ENCODE measurements at regions not wholly inside any gene's neighbourhood (a gene's known extent, or its start where the extent isn't known, plus 50 kb on each side); places are given as distances from the start of the nearest gene placed in this dataset.

DNA sequence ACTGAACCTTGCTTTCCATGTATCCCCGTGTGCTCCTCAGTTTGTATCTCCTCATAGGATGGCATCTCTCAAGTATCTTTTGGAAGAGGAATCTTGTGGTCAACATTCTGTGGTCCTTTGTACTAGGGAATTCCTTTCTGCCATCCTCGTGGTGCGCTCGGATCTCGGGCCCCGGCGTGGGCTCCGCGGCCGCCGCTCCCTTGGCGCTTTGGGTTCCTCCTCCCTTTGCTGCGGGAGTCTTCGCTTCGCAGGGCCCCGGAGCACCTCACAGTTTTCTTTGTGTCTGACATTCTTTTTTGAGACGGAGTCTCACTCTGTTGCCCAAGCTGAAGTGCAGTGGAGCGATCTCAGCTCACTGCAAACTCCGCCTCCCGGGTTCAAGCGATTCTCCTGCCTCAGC lies 264.7 kb downstream of the IRS2 start:
- DNase-seq, result no peak

DNA sequence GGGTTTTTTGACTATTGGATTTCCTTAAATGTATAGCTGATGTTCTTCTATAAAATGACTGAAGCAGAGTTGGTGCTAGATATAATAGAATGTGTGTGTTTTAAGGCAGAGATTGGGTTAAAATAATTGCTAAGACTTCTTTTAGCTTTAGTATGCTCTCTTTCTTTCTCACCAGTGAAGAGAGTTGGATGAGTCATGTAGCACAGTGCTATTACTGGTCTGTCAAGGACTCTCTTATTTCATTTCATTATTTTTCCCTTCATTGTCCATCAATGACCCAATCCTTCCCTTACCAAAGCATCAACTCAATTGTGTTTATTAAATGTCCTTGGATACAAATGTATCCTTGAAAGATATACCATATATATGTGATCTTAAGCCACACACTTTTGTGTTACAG lies 268.9 kb downstream of the IRS2 start:
- DNase-seq, result no peak

DNA sequence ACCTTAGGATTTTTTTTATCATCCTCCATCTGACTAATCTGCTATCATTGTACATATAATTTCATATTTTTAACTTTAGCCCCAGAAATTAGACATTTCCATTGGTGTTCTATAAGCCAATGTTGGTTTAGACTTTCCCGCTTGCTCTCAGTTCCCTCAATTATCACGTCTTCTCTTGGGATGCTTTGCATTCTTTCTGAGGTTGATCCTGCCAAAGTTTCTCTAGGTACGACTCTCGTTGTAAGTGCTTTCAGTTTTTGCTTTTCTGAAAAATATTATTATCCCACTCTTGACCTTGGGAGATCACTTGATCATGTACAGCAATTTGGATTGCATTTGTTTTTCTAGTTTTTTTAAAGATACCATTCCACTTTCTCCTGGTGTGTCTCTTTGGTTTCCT lies 270.2 kb downstream of the IRS2 start:
- no peak for DNase-seq

DNA sequence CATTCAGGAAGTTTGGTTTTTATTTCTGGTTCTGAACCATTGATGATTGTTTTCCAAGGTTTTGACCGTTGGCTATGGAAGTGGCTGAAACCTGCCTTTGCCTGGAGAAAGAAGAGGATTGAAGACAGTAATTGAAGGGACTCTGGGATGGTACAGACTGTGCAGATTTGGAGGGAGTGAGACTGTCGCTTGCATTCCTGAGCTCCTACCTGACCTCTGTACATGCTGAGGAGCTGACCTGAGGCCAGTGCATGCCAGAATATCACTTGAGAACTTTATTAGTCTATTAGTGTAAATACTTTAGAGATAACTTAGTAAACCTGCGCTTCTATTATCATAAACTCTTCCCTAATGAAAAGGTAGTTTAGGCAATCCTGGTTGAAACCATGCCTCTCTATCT lies 276.4 kb downstream of the IRS2 start:
- no peak for DNase-seq

DNA sequence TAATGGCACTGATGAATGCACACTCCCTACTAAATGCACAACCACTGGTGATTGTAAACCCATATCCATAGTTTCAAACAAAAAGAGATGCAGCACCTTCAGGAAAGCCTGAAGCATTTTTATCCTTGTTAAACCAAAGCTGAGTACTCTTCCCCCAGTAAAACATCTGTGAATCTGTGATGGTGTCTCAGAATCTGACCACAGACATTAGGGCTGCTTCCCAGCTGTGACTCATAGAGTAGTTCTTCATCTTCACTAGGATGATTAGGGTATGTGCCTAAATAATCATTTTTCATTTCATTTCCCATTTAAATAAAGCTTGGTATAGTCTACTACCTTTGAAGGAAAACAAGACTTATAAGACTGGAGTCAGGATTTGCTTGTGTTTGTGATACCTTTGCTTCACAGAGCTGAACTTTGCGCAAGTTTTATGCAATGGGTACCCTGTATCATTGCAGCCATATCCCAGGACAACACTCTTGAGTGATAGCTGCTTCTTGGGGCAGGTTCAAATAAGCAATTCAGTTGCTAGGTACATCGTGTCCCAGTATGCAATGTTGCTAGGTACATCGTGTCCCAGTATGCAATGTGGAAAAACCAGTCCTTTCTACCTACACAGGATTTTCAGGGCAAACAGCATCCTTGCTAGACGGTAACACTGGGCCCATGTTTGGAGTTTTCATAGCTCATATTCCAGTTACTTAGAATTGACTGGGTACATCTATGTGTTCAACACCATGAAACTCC lies 277.1 kb downstream of the IRS2 start:
- no peak for DNase-seq

DNA sequence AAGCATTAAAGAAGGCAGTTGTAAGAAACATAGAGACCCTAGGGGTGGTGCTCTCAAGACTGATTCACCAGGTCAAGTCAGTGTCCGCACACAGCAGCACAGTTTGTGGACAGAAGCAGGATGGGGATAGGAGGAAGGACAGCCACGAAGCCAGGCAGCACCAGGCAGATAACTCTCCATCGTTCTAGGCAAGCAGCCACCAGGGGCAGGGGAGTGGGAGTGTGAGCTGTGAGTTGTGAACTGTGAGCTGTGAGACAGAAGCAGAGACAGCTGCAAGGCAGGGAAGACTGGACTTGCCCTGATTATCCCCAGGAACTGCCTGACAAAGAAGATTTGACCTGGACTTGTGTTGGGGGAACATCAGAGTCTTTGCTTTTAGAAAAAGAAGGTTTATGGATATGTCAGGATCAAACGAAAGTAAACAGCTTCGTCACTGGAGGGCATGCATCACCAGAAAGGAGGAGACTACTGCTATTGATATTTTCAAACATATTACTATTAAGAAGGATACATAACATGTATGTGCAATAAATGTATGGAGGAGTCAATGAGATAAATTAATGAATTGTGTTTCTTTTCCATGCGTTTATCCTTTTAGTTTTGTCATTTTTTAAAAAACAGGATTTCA lies 286.1 kb downstream of the IRS2 start:
- peak in 10 of 58 donors; percentile 2 to 44 (median 8) for DNase-seq

DNA sequence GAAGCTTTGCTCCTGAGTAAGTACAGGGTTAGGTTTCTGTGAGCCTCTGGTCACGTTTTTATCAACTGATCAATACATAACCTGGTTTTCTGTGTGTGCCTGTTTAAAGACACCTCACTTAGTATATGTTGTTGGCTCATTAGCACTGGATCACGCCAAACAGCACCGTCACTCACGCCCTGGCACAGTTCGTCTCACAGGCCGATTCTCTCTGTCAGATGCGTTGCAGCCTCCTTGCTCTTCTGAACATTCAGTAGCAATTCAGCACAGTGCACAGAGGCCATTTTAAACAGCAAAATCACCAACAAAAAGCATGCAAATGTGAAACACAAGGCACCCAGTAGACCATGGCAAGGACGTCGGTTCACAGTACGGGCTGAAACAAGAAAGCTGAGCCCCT lies 288.5 kb downstream of the IRS2 start:
- DNase-seq, result no peak

DNA sequence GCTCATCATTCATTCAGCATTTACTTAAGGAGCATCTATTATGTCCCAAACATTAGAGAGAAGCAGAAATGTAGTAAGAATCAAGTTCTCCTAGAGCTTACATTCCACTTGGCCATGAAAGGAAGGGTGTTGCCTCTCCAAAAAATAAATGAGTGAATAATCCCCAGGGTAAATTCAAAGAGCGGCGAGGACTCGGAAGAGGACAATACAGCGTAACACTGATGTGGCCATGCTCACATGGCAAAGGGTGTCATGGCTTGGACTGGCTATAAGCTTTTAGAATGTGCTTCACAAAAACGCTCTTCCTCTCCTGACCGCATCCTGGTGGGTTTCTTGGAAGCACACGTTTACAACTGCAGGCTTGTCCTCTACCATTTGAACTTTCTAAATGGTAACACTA lies 290.2 kb downstream of the IRS2 start:
- no peak for DNase-seq

DNA sequence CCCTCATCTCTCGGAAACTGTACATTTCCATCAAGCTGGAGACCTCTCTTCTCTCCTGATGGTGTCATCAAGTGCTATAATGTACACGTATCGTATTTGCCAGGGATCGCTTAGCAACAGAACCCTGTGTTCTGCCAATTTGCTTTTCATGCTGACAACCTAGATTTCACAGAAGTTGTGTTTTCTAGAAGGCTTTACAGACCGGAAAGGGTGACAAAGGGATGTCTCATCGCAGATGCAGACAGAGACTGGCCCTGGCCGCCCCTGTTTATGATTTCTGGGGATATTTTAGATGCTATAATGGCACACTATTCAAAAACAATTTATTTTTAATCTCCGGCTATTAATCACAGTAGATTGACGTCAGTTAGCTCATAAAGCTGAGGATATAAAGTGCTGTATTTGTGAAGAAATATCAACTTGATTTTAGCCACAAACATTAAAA lies 291.4 kb downstream of the IRS2 start:
- DNase-seq, result peak in 17 of 58 donors; percentile 5 to 68 (median 13)

DNA sequence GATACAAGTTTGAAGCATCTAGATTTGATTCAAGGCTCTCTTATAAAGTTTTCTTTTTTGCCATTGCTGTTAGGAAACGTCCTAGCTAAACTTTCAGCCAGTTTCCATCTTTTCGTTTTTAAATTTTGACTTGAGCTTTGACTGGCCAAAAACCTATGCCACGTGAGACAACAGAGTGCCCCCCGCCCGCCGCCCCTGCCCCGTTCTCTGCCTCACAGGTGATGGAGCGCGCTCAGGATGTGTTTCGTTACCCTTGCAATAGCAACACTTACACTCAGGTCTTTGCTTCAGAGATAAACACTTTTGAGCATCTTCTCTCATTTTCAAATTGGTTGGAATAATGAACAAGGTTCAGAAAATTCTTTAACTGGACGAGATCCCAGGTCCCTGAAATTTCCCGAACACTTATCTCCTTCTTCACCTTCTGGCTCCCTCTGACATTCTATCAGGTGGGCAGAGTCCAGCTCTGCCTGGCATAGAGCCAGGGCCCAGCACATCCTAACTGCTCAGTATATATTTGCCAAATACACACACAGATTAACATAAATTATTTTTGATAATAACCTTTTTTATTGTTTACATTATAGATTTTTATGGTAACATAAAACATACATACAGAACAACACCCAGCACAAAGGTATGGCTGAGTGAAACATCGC lies 301.1 kb downstream of the IRS2 start:
- DNase-seq, result no peak

DNA sequence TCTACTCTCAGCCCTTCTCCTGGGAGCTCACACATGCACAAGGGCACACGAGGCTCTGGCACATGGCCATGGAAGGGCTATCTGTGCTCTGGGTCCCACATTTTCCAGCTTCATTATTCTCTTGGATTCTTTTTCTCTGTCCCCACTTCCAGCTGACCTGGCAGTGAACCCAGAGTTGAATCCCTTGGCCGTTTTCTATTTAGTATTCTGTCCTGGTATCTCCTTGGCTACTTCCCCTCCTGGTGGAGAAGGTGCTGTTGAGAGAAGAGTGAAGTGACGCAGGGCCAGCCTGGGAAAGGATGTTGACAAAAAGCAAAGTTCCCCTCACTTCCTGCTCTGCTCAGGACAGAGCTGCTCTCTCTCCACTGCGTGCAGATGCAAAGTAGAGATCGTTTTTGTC lies 303.1 kb downstream of the IRS2 start:
- peak in 14 of 58 donors; percentile 3 to 64 (median 16) for DNase-seq

DNA sequence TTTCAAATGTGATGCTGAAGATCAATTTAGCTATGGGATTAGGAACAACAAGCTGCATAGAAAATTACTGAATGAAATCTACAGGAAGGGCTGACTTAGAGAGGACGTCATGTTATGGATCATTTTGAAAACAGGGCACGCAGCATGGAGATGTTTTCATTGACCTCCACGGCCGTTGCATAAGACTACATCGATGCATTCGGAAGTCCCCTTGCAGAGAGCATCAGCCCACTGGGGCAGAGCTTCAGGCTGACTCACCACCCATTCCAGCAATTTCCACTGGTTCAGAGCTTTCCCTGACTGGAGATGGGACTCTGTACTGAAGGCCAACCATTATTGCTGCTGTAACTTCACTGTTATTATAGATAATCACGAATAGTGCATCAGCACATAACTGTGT lies 305.3 kb downstream of the IRS2 start:
- no peak for DNase-seq

DNA sequence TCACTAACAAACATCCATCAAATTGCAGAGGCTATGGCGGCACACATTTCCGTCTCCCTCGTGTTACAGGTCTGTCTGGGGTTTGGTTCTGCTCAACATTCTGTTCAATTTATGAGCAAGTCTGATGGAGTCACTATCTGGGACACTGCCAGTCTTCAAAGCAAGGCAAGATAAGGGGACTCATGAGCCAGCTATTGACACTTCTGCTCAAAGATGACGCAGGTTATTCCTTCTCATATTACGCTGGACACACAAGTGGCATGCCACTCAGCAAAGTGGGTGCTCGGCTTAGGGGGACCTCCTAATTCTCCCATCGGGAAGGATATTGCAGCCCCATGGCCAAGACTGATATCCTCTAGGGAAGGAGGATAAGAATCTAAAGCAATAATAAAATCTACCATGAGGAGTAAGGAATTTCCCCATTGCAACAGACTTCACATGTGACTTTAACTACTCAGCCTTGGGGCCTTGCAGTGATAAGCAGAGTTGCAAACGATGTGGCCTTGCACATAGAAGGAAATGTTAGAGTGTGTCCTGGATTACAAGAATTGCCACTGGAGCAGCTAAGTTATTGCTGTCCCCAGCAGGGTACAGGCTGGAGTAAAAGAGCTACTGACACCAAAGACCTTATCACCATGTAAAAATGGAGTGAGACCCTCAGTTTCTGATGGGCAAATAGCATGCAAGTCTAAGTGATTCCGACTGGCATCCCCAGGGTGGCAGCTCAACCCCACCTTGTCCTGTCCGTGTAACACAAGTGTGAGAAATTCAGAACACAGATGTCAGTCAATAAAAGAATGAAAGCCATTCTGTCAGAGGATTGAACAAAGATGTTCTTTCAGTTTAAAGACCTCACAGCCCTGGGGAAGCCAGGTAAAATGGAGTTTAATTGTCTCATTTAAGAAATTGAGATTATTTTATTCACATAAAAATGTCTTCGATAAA lies 306.1 kb downstream of the IRS2 start:
- DNase-seq, result no peak

DNA sequence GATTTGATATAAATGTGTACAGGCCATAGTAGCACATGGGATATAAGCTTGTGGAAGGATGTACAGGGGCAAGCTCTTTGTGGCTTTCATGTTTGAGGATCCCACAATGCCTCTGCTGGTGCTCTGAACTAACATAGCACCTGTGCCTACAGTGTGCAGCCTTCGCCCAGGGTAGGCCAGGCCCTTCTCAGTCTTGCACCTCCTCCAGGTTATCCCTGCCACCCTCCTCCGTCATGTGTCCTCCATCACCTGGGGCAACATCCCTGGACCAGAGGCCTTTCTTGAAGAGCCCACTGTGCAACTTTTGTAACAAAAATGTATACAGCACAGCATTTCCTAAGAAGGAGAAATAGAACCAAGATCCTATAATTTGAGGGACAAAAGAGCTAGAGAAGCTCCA lies 306.8 kb downstream of the IRS2 start:
- no peak for DNase-seq

DNA sequence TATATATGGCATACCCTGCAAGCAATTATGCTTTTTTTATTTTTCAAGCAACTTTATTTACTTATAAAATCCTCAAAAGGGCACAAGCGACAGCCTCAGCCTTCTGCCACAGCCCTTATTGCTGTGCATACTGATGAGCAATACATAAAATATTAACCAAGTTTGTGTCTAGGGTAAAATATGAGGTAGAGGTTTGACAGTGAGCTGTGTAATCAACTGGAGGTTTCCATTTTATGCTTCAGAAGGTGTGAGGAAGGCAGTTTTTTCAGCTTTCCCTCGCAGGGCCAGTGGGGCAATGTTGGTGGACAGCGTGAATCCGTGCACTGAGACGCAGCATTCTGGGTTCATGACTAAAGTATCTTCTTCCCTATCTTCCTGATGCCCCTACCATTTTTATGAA lies 310.4 kb downstream of the IRS2 start:
- no peak for DNase-seq

DNA sequence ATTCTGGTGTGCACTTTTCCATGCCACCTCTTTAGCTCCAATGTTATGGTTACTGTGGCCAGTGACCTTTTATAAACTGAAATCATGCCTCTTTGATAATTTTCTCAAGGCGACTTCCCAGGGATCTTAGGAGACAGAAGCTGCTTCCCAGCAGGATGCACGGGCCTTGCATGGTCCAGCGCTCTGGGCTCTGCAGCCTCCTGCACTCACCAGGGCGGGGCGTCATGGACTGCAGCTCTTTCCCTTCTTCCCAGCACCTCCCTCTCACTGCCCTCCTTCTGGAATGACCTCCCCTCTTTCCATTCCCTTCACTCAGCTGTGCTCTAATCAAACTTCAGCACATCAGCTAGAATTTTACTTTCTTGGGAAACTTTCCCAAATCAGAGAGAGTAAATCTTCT lies 318.3 kb downstream of the IRS2 start:
- no peak for DNase-seq

DNA sequence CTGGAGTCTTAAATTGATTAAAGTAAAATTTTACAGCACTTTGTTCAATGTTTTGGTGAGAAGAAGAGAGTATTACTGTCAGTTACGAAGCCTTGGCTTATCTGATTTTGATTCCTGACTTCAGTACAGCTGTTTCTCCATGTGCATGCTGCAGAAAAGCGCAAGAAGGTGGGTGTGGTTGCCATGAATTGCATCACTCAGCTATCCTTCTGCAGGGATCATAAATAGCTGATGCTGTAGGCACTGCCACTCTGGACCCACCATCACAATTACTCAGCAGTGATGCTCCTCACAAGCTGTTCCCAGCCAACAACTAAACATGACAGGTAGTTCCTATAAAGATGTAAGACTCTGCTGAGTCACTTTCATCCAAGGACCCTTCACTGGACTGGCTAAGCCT lies 321.2 kb downstream of the IRS2 start:
- no peak for DNase-seq

DNA sequence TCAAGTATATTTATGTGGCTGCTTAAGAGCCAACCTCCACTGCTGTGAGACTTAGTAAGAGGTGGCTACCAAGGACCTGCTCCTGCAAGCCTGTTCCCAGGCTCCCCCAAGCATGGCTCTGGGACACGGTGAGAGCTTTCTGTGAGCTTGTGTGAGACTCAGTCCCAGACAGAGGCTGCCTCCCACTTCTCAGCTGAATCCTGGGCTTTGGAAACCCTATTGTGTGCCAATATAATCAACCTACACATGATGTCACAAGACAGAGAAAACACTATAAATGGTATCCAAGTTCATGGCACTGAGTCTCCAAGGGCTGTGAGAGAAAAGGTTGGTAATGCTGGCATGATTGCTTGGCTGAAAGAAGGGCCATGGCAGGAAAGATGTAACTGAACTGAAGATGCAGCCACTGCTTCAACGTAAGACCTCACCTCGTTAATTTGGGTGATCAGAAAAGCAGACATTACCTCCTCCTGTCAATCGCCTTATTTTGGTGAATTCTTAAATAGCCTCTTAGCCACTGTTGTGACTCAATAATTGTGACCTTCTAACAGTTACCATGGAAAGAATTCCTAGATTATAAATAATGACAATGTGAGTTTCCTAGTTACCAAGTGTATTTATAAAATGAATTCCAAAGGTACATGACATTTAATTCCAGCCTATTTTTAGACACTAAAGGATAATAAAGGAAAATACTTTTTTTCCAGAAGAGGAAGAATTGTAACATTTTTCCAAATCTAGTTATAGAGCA lies 332.0 kb downstream of the IRS2 start:
- no peak for DNase-seq

DNA sequence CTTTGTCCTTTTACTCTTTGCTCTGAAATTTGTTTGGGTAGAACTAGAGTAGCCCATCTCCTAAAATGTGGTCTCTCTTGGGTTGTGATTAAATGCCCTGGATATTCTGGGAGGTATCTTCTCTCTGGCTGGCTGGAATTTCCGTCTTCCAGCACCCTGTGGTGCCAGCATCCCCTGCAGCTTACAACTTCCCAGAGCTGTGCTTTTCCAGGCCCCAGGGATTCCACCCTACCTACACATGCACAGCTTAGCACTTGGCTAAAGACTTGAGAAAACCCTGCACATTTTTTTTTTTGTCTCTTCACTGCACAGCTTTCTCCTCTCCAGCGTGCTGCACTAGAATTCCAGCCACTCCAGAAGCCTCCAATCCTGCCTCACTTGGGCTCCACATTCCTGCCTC lies 334.7 kb downstream of the IRS2 start:
- peak in 1 of 58 donors; percentile 2 for DNase-seq

DNA sequence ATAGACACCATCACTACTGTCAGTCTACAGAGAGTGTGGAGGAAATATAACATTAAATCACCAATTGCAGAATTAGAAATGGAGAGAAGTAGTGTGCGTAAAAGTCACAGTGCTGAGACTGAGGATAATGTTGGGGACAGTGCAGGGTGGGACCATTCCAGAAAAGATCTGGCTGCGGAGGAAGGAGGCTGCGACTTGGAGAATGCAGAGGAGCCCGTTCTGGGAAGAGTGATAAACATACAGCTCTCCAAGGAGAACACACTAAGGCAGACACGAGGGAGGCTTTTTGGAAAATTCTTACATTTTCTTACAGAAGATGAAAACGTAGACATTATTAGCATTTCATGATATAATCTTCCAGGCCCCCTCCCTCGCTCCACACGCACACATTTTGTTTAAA lies 337.8 kb downstream of the IRS2 start:
- DNase-seq, result no peak

DNA sequence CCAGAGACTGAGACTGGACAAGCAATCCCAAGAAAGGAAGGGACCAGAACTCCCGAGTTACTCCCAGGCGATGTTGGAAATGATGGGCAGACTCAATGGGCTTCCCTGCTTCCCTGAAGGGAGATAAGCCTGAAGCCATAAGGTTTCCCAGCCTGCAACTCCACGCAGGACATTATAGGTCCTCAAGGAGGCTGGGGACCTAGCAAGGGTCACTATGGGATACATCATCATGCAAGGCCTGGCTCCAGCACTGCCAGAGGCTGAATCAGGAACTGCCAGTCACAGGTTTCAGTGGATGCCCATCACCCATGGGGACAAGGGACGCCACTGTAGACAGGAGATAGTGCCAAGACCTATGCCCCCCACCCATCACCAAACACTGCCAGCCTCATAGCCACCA lies 338.7 kb downstream of the IRS2 start:
- no peak for DNase-seq
